ENCODE measurements at regions not wholly inside any gene's neighbourhood (a gene's known extent, or its start where the extent isn't known, plus 50 kb on each side); places are given as distances from the start of the nearest gene placed in this dataset.

DNA sequence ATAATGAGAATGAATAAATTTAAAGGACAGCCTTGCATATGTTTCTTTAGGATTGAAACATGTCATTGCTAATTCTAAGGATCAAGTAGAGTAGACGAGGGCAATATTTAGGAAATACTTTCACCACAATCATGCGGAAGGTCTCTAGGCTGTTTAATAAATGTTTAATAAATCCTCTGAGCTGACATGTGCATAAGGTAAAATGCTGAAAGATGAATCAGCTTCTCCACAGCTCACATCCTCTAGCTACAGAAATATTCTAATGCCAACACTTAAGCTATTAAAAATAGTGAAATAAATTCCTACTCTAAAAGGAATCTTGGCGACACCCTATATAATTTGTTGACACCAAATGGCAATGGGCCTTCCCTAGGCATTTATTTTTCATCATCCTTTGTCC, 407.3 kb downstream of the TBL1XR1 start:
- TF ChIP-seq CTCF (IDR thresholded peaks at IDR 0.05) (no peak), EP300 (IDR thresholded peaks at IDR 0.05) (no peak)

Measured in gastroesophageal sphincter (tissue), 3 donors.